ENCODE measurements at regions not wholly inside any gene's neighbourhood (a gene's known extent, or its start where the extent isn't known, plus 50 kb on each side); places are given as distances from the start of the nearest gene placed in this dataset.

DNA sequence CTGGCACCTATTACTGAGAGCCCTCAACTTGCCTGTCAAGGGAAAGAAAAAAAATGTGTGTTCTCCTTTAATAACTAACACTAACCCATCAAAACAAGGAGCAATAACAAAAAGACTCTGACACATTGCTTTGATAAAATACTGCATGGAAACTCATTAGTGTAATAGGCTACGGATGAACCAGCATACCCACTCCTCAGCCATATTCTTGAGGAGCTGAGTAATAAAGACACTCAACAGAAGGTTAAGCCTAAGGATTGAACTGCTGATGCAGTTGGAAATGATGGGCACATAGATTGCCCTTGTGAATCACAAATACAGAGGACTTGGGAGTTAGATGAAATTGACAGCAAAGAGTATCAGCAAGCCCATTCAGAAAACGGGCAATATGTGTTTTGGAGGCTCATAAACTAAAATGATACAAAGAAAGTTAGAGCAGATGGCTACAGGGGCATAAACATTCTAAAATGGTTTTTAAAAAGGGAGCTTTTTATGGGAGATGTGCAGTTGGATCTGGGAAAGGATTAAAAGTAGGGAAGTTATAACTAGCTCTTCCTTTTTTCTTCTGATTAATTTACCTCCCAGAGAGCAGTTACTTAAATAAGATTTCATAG, 447.6 kb upstream of the IL12A start:
- Mint-ChIP-seq H3K4me3 (no peak overlapping the region), H3K27me3 (no peaks in the 10 kb centered on the region), H3K27ac (no peak overlapping the region), H3K36me3 (no peaks in the 10 kb centered on the region), H3K4me1 (no peaks in the 10 kb centered on the region), H3K9me3 (peaks cover 4% of the 10 kb centered on the region in 2 donors)
- no peak for ATAC-seq (replicated peaks)
- no peak for DNase-seq

DNA sequence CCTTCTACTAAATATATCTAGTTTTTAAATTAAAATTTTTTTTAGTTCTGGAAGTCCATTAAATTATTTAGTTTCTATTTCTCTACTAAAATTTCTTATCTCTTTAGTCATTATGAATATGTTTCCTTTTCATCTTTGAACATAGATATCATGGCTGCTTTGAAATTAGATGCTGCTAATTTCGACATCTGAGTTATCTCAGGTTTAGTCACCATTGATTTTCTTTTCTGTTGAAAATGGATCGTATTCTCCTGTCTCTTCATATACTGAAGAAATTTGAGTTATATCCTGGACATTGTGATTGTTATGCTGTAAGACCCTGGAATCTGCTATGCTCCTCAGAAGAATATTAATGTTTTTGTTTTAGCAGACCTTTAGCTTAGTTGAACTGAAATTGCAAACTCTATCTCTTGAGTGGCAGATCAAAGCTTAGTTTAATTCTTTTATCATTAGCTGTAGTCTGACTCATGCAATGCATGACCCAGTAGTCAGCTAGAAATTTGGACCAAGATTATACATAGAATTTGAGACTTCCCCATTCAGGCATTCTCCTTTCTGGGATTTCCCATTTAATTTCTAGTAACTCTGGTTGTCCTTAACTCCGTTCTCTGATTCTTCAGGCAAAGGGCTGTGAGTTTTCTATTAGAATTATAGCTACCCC, 439.8 kb upstream of the IL12A start:
- H3K4me3 Mint-ChIP-seq = no peak overlapping the region
- H3K27ac Mint-ChIP-seq = no peak overlapping the region
- no peaks in the 10 kb centered on the region for H3K4me1 Mint-ChIP-seq
- no peaks in the 10 kb centered on the region for H3K36me3 Mint-ChIP-seq
- peaks cover 5% of the 10 kb centered on the region in 2 donors for H3K9me3 Mint-ChIP-seq
- DNase-seq (no peak), ATAC-seq (replicated peaks) (no peak)
- no peaks in the 10 kb centered on the region for H3K27me3 Mint-ChIP-seq

DNA sequence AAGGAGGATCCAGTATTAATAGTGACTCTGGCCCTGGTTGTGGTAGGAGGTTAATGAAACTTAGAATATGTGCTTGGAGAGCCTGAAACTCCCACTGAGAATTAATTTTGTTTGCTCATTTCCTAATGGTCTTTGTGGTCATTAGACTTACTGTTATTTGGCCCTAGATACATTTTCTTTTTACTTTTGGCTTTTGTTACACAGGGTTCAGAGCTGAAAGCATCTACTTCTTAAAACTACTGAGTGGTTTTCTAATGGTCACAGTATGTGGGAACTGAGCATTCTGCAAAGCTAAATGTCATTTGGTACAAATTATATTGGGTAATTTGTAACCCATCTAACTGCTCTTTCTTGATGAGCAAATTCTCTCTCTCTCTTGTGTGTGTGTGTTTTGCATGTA, 433.4 kb upstream of the IL12A start:
- ATAC-seq (replicated peaks) = no peak
- Mint-ChIP-seq H3K4me1 (no peaks in the 10 kb centered on the region), H3K27ac (no peak overlapping the region), H3K4me3 (no peak overlapping the region), H3K36me3 (no peaks in the 10 kb centered on the region), H3K27me3 (no peaks in the 10 kb centered on the region), H3K9me3 (no peaks in the 10 kb centered on the region)
- DNase-seq = no peak

GRCh38 chr3:159559771-159560170, 428.9 kb upstream of the IL12A start:
- no peaks in the 10 kb centered on the region for H3K4me1 Mint-ChIP-seq
- H3K4me3 Mint-ChIP-seq = no peak overlapping the region
- H3K9me3 Mint-ChIP-seq = no peaks in the 10 kb centered on the region
- H3K27ac Mint-ChIP-seq = no peak overlapping the region
- ATAC-seq (replicated peaks) = no peak
- no peaks in the 10 kb centered on the region for H3K27me3 Mint-ChIP-seq
- H3K36me3 Mint-ChIP-seq = no peaks in the 10 kb centered on the region
- no peak for DNase-seq

DNA sequence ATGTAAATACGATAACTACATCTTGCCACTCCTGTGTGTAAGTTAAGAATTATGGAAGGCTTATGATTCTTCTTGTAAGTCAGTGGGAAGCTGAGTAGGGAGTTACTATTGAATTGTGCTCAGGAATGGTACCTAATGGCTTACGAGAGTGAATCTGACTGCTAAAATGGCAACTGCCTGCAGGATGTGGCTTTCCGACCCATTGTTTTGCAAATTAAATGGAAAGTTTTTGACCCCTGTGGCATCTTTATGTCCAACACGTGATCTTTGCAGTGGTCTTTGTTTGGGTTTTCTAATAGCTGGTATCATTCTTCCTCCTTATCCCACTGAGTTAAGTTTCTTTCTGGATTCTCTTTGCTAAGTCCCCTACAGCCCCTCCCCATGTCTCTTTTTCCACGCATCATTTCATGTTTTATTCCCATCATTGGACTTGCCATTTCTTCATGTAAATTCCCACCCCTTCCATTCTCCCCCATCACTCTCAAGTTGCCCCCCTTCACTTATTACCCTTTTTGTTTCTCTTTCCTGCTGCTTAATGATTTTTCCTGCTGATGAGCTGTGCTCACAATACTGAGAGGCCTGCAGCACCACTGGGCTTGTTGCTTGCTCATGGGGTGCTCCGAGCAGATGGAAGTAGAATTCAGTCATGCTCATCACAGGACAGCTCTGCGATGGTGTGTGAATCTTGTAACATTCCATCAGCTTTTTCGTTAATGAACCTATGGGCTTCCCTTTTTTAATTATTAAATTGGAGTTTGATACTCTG, 428.2 kb upstream of the IL12A start:
- H3K4me1 Mint-ChIP-seq = no peaks in the 10 kb centered on the region
- H3K36me3 Mint-ChIP-seq = no peaks in the 10 kb centered on the region
- DNase-seq (no peak), ATAC-seq (replicated peaks) (no peak)
- no peaks in the 10 kb centered on the region for H3K9me3 Mint-ChIP-seq
- H3K27me3 Mint-ChIP-seq = no peaks in the 10 kb centered on the region
- H3K4me3 Mint-ChIP-seq = no peak overlapping the region
- no peak overlapping the region for H3K27ac Mint-ChIP-seq

GRCh38 chr3:159565313-159565712, 423.3 kb upstream of the IL12A start:
- no peaks in the 10 kb centered on the region for H3K4me1 Mint-ChIP-seq
- no peaks in the 10 kb centered on the region for H3K36me3 Mint-ChIP-seq
- H3K4me3 Mint-ChIP-seq = no peak overlapping the region
- H3K27me3 Mint-ChIP-seq = no peaks in the 10 kb centered on the region
- ATAC-seq (replicated peaks) (no peak), DNase-seq (no peak)
- no peak overlapping the region for H3K27ac Mint-ChIP-seq
- peaks cover 3 to 8% of the 10 kb centered on the region in 2 donors for H3K9me3 Mint-ChIP-seq

DNA sequence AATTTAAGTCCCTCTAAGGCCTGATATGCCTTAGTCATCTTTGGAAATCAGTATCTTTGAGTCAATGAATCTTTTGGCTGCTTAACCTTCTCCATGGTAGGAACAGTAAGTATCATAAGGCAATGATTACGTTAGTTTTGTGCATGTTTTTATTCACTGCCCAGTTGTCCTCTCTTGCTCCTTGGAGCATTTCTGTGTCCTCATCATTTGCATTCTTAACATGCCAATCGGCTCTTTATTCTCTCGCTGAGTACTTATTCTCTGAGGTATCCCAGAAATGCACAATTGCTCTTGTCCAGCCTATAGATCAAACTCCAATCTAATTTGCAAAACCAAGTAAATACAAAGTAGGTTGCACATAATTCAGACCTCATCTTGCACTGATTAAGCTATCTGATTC, 405.0 kb upstream of the IL12A start:
- no peak for DNase-seq
- Mint-ChIP-seq H3K4me3 (no peak overlapping the region), H3K27me3 (no peaks in the 10 kb centered on the region), H3K27ac (no peak overlapping the region), H3K36me3 (no peaks in the 10 kb centered on the region), H3K9me3 (no peaks in the 10 kb centered on the region), H3K4me1 (no peaks in the 10 kb centered on the region)
- no peak for ATAC-seq (replicated peaks)

DNA sequence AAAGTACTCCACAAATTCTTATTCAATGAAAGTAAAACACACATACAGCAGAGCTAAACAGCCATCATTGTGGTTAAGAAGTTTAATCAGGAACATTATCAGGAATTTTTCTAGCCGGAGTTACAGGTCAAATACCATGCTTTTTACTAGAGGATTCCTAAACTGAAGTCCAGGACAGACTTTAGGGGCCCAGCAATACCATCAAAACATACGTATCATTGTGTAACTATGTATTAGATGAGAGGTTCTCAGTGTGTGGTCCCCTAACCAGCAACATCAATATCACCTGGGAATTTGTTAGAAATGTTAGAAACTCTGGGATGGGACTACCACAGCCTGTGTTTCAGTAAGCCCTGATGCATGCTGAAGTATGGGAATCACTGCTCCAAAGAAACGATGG, 404.2 kb upstream of the IL12A start:
- Mint-ChIP-seq H3K9me3 (no peaks in the 10 kb centered on the region), H3K27me3 (no peaks in the 10 kb centered on the region), H3K27ac (no peak overlapping the region), H3K4me3 (no peak overlapping the region), H3K36me3 (no peaks in the 10 kb centered on the region), H3K4me1 (no peaks in the 10 kb centered on the region)
- ATAC-seq (replicated peaks) (no peak), DNase-seq (no peak)

- Mint-ChIP-seq H3K4me1 (no peaks in the 10 kb centered on the region), H3K27ac (no peak overlapping the region), H3K27me3 (no peaks in the 10 kb centered on the region), H3K9me3 (peaks cover 0 to 3% of the 10 kb centered on the region in 2 donors), H3K36me3 (no peaks in the 10 kb centered on the region), H3K4me3 (no peak overlapping the region)
- no peak for ATAC-seq (replicated peaks)
- no peak for DNase-seq
These were observed 401.9 kb upstream of the IL12A start for GRCh38 chr3:159586571-159587202.

- DNase-seq (no peak), ATAC-seq (replicated peaks) (no peak)
- no peak overlapping the region for H3K27ac Mint-ChIP-seq
- no peak overlapping the region for H3K4me3 Mint-ChIP-seq
- H3K27me3 Mint-ChIP-seq = no peaks in the 10 kb centered on the region
- no peaks in the 10 kb centered on the region for H3K4me1 Mint-ChIP-seq
- peaks cover 8 to 11% of the 10 kb centered on the region in 2 donors for H3K9me3 Mint-ChIP-seq
- no peaks in the 10 kb centered on the region for H3K36me3 Mint-ChIP-seq
These were observed 394.6 kb upstream of the IL12A start for GRCh38 chr3:159593927-159594605.

- Mint-ChIP-seq H3K9me3 (peaks cover 7 to 21% of the 10 kb centered on the region in 2 donors), H3K27ac (no peak overlapping the region), H3K27me3 (no peaks in the 10 kb centered on the region), H3K4me3 (no peak overlapping the region), H3K36me3 (no peaks in the 10 kb centered on the region), H3K4me1 (no peaks in the 10 kb centered on the region)
- ATAC-seq (replicated peaks) (no peak), DNase-seq (no peak)
These were observed 388.3 kb upstream of the IL12A start for GRCh38 chr3:159600291-159600690.

- H3K9me3 Mint-ChIP-seq = peaks cover 2 to 17% of the 10 kb centered on the region in 2 donors
- no peak overlapping the region for H3K4me3 Mint-ChIP-seq
- H3K27me3 Mint-ChIP-seq = no peaks in the 10 kb centered on the region
- no peak for DNase-seq
- H3K4me1 Mint-ChIP-seq = no peaks in the 10 kb centered on the region
- no peak overlapping the region for H3K27ac Mint-ChIP-seq
- H3K36me3 Mint-ChIP-seq = no peaks in the 10 kb centered on the region
- no peak for ATAC-seq (replicated peaks)
These were observed 384.5 kb upstream of the IL12A start for GRCh38 chr3:159604151-159604581.

GRCh38 chr3:159605101-159605500, 383.5 kb upstream of the IL12A start:
- DNase-seq = no peak
- ATAC-seq (replicated peaks) = no peak
- H3K4me3 Mint-ChIP-seq = no peak overlapping the region
- H3K4me1 Mint-ChIP-seq = no peaks in the 10 kb centered on the region
- no peak overlapping the region for H3K27ac Mint-ChIP-seq
- H3K36me3 Mint-ChIP-seq = no peaks in the 10 kb centered on the region
- H3K9me3 Mint-ChIP-seq = peaks cover 0 to 7% of the 10 kb centered on the region in 2 donors
- no peaks in the 10 kb centered on the region for H3K27me3 Mint-ChIP-seq

DNA sequence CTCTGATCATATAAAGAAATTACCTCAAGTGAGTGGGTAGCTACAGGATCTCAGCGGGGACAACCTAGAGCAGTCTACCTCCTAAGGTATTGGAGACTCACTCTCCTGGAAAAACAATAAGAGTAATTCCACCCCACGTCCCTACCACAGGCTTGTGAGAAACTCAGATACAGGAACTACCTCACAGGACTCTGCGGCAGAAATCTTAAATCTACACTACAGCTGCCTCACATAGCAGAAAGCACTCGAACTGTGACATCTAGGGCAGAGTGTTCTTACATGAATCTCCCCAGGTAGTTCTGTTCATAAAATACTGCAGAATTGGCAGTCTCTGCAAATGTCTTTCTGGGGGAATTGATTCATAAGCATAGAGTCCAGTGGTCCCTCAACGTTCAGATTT, 382.9 kb upstream of the IL12A start:
- Mint-ChIP-seq H3K27ac (no peak overlapping the region), H3K4me1 (no peaks in the 10 kb centered on the region), H3K27me3 (no peaks in the 10 kb centered on the region), H3K36me3 (no peaks in the 10 kb centered on the region), H3K9me3 (peaks cover 0 to 2% of the 10 kb centered on the region in 2 donors), H3K4me3 (no peak overlapping the region)
- no peak for ATAC-seq (replicated peaks)
- no peak for DNase-seq

All from stimulated activated naive B cell treated with anti-CD40 and anti-IgM and Interleukin-4, amounts not matched to agents 10 μg/mL and 1 μg/mL and 100 μg/mL, for 72 hours (primary cell).